ENCODE measurements at regions not wholly inside any gene's neighbourhood (a gene's known extent, or its start where the extent isn't known, plus 50 kb on each side); places are given as distances from the start of the nearest gene placed in this dataset.

DNA sequence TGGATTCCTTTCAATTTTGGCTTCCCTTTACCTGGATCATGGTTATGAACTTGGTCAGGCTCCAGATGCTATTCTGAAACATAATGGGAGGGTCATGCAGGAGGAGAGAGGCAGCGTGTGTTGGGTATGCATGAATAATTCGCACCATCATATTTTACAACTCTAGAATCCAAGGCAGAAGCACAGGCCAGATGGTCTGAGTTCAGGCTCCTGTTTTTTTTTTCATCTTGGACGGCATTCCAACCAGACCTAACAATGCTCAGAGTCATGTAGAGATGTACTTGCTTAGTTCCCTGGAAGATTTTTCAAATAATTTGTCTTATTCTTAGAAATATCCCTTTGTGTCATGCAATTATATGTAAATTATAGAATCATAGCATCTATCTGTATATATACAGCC, 393.5 kb downstream of the JRKL start:
- H2AK5ac ChIP-seq (ENCODE audit: low read length) = no peak overlapping the region
- H3K36me3 ChIP-seq (ENCODE audit: control insufficient read depth, insufficient read depth, low read length) = no peaks in the 10 kb centered on the region
- H3K18ac ChIP-seq (ENCODE audit: low read length) = no peak overlapping the region
- DNase-seq = no peak
- no peak overlapping the region for H3K4me2 ChIP-seq (ENCODE audit: low read length)
- no peak overlapping the region for H3K27ac ChIP-seq (ENCODE audit: low read depth, low read length)
- H3K4ac ChIP-seq (ENCODE audit: low read depth, low read length) = no peak overlapping the region
- no CpG with 5 or more reads among the region's 3 CpGs for WGBS (ENCODE audit: extremely low coverage, insufficient coverage, low lambda C conversion rate)
- H3K79me1 ChIP-seq (ENCODE audit: low read length) = no peaks in the 10 kb centered on the region
- H3K56ac ChIP-seq (ENCODE audit: low read length) = no peak overlapping the region
- no peak overlapping the region for H2BK5ac ChIP-seq (ENCODE audit: low read length)
- H4K5ac ChIP-seq (ENCODE audit: low read length) = no peak overlapping the region
- H3K9ac ChIP-seq (ENCODE audit: low read length) = no peak overlapping the region
- H4K8ac ChIP-seq (ENCODE audit: low read depth, low read length) = no peak overlapping the region
- no peak overlapping the region for H3K4me3 ChIP-seq (ENCODE audit: low read length)
- no peak overlapping the region for H3K23ac ChIP-seq (ENCODE audit: low read length)
- no peaks in the 10 kb centered on the region for H3K27me3 ChIP-seq (ENCODE audit: insufficient read depth, low read length, poor library complexity)
- no peaks in the 10 kb centered on the region for H3K4me1 ChIP-seq (ENCODE audit: control insufficient read depth, low read depth, low read length)
- H3K79me2 ChIP-seq (ENCODE audit: control insufficient read depth, insufficient read depth, low read length) = no peaks in the 10 kb centered on the region
- no peak overlapping the region for H2BK120ac ChIP-seq (ENCODE audit: low read depth, low read length)
- no peak overlapping the region for H2BK15ac ChIP-seq (replicated peaks; ENCODE audit: low read depth)

DNA sequence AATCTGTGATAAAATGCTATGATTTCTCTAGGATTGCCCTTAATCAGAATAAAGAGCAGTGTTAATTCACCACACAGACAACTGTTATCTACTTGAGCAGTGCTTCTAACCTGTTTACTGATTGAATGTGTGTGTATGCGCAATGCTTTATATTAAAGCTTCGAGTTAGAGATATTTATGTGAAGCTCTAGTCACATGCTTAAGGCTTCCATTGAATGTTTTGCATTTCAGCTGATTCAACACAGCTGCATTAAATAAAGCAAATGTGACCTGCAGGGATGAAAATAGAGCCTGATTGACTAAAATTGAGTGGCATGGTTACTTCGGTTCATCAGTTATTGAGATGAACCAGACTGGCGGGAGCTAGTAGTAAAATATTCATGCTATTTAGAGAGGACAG, 395.3 kb downstream of the JRKL start:
- Histone ChIP-seq H3K56ac (ENCODE audit: low read length) (no peak overlapping the region), H4K5ac (ENCODE audit: low read length) (no peak overlapping the region), H3K27ac (ENCODE audit: low read depth, low read length) (no peak overlapping the region), H2BK15ac (replicated peaks; ENCODE audit: low read depth) (no peak overlapping the region), H2AK5ac (ENCODE audit: low read length) (no peak overlapping the region), H2BK120ac (ENCODE audit: low read depth, low read length) (no peak overlapping the region), H4K8ac (ENCODE audit: low read depth, low read length) (no peak overlapping the region), H3K79me2 (ENCODE audit: control insufficient read depth, insufficient read depth, low read length) (no peaks in the 10 kb centered on the region), H3K79me1 (ENCODE audit: low read length) (no peaks in the 10 kb centered on the region), H3K23ac (ENCODE audit: low read length) (no peak overlapping the region), H2BK5ac (ENCODE audit: low read length) (no peak overlapping the region), H3K4me3 (ENCODE audit: low read length) (no peak overlapping the region), H3K18ac (ENCODE audit: low read length) (no peak overlapping the region), H3K4ac (ENCODE audit: low read depth, low read length) (no peak overlapping the region), H3K36me3 (ENCODE audit: control insufficient read depth, insufficient read depth, low read length) (no peaks in the 10 kb centered on the region), H3K9ac (ENCODE audit: low read length) (no peak overlapping the region), H3K27me3 (ENCODE audit: insufficient read depth, low read length, poor library complexity) (no peaks in the 10 kb centered on the region), H3K4me2 (ENCODE audit: low read length) (no peak overlapping the region), H3K4me1 (ENCODE audit: control insufficient read depth, low read depth, low read length) (no peaks in the 10 kb centered on the region)
- WGBS (ENCODE audit: extremely low coverage, insufficient coverage, low lambda C conversion rate) = no CpG with 5 or more reads among the region's 4 CpGs
- DNase-seq = no peak

DNA sequence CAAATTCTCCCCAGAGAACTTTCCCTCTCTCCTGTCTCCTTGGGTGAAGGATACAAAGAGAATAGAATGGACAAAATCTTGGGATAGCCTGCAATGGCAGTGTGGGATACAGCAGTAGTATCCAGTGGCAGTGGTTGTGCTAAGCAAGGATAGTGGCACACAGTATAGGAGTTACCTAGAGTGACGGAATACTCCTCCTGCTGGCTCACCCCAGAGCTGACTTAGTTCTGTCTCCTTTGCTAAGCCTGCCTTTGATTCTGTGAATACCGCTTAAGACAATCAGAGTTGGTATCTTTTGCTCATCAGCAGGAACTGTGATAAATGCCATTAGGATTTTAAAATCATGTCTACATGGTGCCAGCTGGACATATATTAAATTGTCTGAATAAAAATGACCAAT, 404.3 kb downstream of the JRKL start:
- Histone ChIP-seq H3K27ac (ENCODE audit: low read depth, low read length) (no peak overlapping the region), H3K79me1 (ENCODE audit: low read length) (no peaks in the 10 kb centered on the region), H3K18ac (ENCODE audit: low read length) (no peak overlapping the region), H4K8ac (ENCODE audit: low read depth, low read length) (no peak overlapping the region), H3K36me3 (ENCODE audit: control insufficient read depth, insufficient read depth, low read length) (no peaks in the 10 kb centered on the region), H2AK5ac (ENCODE audit: low read length) (no peak overlapping the region), H3K27me3 (ENCODE audit: insufficient read depth, low read length, poor library complexity) (no peaks in the 10 kb centered on the region), H3K9ac (ENCODE audit: low read length) (no peak overlapping the region), H2BK15ac (replicated peaks; ENCODE audit: low read depth) (no peak overlapping the region), H2BK120ac (ENCODE audit: low read depth, low read length) (no peak overlapping the region), H3K4me2 (ENCODE audit: low read length) (no peak overlapping the region), H3K23ac (ENCODE audit: low read length) (no peak overlapping the region), H2BK5ac (ENCODE audit: low read length) (no peak overlapping the region), H3K56ac (ENCODE audit: low read length) (no peak overlapping the region), H4K5ac (ENCODE audit: low read length) (no peak overlapping the region), H3K4me1 (ENCODE audit: control insufficient read depth, low read depth, low read length) (no peaks in the 10 kb centered on the region), H3K79me2 (ENCODE audit: control insufficient read depth, insufficient read depth, low read length) (no peaks in the 10 kb centered on the region), H3K4ac (ENCODE audit: low read depth, low read length) (no peak overlapping the region), H3K4me3 (ENCODE audit: low read length) (no peak overlapping the region)
- peak; percentile 52 for DNase-seq
- WGBS (ENCODE audit: extremely low coverage, insufficient coverage, low lambda C conversion rate) = no CpG with 5 or more reads among the region's 2 CpGs

DNA sequence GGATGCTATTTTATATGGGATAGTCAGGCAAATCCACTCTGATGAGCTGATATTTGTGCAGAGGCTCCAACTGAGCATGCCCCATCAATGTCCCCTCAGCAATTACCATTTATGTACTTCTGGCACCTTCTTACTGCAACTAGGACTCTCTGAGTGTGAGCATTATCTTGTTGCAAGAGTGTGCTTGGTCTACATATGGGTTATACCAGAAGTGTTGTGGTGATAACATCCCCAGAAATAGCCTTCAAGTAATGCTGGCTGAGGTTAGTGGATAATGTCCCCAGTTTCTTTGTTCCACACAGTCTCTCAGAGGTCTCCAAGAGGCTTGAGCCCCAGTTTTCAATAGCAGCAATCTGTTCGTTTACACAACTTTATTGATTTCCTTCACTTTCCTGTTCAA, 408.6 kb downstream of the JRKL start:
- Histone ChIP-seq H2BK15ac (replicated peaks; ENCODE audit: low read depth) (no peak overlapping the region), H3K27me3 (ENCODE audit: insufficient read depth, low read length, poor library complexity) (no peaks in the 10 kb centered on the region), H3K27ac (ENCODE audit: low read depth, low read length) (no peak overlapping the region), H2BK120ac (ENCODE audit: low read depth, low read length) (no peak overlapping the region), H3K79me1 (ENCODE audit: low read length) (no peaks in the 10 kb centered on the region), H3K4me3 (ENCODE audit: low read length) (no peak overlapping the region), H3K4ac (ENCODE audit: low read depth, low read length) (no peak overlapping the region), H3K23ac (ENCODE audit: low read length) (no peak overlapping the region), H3K4me2 (ENCODE audit: low read length) (no peak overlapping the region), H2BK5ac (ENCODE audit: low read length) (no peak overlapping the region), H3K18ac (ENCODE audit: low read length) (no peak overlapping the region), H2AK5ac (ENCODE audit: low read length) (no peak overlapping the region), H3K36me3 (ENCODE audit: control insufficient read depth, insufficient read depth, low read length) (no peaks in the 10 kb centered on the region), H3K9ac (ENCODE audit: low read length) (no peak overlapping the region), H3K56ac (ENCODE audit: low read length) (no peak overlapping the region), H4K5ac (ENCODE audit: low read length) (no peak overlapping the region), H3K79me2 (ENCODE audit: control insufficient read depth, insufficient read depth, low read length) (no peaks in the 10 kb centered on the region), H4K8ac (ENCODE audit: low read depth, low read length) (no peak overlapping the region), H3K4me1 (ENCODE audit: control insufficient read depth, low read depth, low read length) (no peaks in the 10 kb centered on the region)
- no CpG with 5 or more reads among the region's 1 CpG for WGBS (ENCODE audit: extremely low coverage, insufficient coverage, low lambda C conversion rate)
- no peak for DNase-seq

DNA sequence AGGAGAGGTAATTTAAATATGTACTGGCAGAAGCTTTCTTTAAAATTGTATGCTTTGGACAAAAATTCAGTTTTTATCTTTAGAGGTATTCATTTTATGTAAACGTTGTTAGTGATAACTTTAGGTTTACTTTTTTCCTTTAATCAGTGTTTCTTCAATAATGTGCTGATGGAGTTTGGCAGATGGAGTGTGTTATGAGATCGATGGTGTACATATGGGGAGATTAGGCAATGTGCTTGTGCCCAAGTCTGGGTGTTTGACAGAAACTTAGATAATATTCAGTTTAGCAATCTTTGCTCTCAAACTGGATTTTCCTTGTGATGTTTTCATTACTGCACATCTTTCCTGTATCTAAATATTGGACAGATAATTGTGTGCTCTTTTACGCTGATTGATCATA, 425.4 kb downstream of the JRKL start:
- Histone ChIP-seq H3K27me3 (ENCODE audit: insufficient read depth, low read length, poor library complexity) (no peaks in the 10 kb centered on the region), H3K36me3 (ENCODE audit: control insufficient read depth, insufficient read depth, low read length) (no peaks in the 10 kb centered on the region), H3K4me3 (ENCODE audit: low read length) (no peak overlapping the region), H4K5ac (ENCODE audit: low read length) (no peak overlapping the region), H2BK120ac (ENCODE audit: low read depth, low read length) (no peak overlapping the region), H3K4me2 (ENCODE audit: low read length) (no peak overlapping the region), H2BK5ac (ENCODE audit: low read length) (no peak overlapping the region), H4K8ac (ENCODE audit: low read depth, low read length) (no peak overlapping the region), H3K79me1 (ENCODE audit: low read length) (no peaks in the 10 kb centered on the region), H2BK15ac (replicated peaks; ENCODE audit: low read depth) (no peak overlapping the region), H3K79me2 (ENCODE audit: control insufficient read depth, insufficient read depth, low read length) (no peaks in the 10 kb centered on the region), H3K56ac (ENCODE audit: low read length) (no peak overlapping the region), H3K23ac (ENCODE audit: low read length) (no peak overlapping the region), H3K27ac (ENCODE audit: low read depth, low read length) (no peak overlapping the region), H2AK5ac (ENCODE audit: low read length) (no peak overlapping the region), H3K4me1 (ENCODE audit: control insufficient read depth, low read depth, low read length) (no peaks in the 10 kb centered on the region), H3K9ac (ENCODE audit: low read length) (no peak overlapping the region), H3K4ac (ENCODE audit: low read depth, low read length) (no peak overlapping the region), H3K18ac (ENCODE audit: low read length) (no peak overlapping the region)
- no CpG with 5 or more reads among the region's 3 CpGs for WGBS (ENCODE audit: extremely low coverage, insufficient coverage, low lambda C conversion rate)
- no peak for DNase-seq

DNA sequence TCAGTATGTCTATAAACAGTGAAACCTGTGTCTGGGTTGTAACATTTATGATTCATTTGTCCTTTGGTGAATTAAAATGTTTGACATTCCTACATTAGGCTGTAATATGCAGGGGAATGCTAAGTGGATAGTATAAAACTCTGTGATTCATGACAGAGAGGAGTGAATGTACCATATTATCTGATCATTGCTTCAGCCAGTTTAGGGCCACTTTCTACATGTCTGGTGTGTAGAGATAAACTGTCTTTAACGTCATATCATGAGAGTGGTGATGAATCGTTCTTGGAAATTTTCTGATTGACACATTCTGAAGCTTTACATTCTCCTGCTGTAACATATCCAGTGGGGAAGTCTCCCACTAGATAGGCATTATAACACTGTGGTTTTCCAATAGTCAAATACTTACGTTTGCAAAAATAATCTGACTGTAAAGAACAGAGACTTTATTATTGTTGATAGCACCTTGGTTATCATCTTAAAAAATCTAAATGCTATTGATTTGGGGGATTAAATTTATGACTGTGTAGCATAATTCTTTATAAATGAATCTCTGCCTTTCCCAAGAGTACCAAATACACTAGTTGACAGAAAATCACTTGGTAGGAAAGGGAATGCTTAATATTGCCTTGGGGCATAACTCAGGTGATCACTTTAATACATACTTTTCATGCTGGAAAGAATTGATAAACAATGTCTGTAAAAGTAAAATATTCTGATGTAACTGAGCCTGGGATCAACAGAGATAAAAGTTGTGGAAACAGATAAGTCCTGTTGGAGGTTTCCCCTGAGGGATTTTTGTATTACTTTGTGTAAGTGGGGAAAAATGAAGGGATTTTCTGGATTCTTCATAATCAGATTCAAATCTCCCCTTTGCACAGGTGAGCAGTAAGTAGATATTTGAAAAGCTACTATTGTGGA, 427.9 kb downstream of the JRKL start:
- Histone ChIP-seq H3K4me3 (ENCODE audit: low read length) (no peak overlapping the region), H3K4me2 (ENCODE audit: low read length) (no peak overlapping the region), H3K27ac (ENCODE audit: low read depth, low read length) (no peak overlapping the region), H3K4me1 (ENCODE audit: control insufficient read depth, low read depth, low read length) (no peaks in the 10 kb centered on the region), H3K79me1 (ENCODE audit: low read length) (no peaks in the 10 kb centered on the region), H2AK5ac (ENCODE audit: low read length) (no peak overlapping the region), H2BK120ac (ENCODE audit: low read depth, low read length) (no peak overlapping the region), H3K4ac (ENCODE audit: low read depth, low read length) (no peak overlapping the region), H3K18ac (ENCODE audit: low read length) (no peak overlapping the region), H2BK15ac (replicated peaks; ENCODE audit: low read depth) (no peak overlapping the region), H3K79me2 (ENCODE audit: control insufficient read depth, insufficient read depth, low read length) (no peaks in the 10 kb centered on the region), H2BK5ac (ENCODE audit: low read length) (no peak overlapping the region), H4K5ac (ENCODE audit: low read length) (no peak overlapping the region), H3K23ac (ENCODE audit: low read length) (no peak overlapping the region), H3K56ac (ENCODE audit: low read length) (no peak overlapping the region), H3K9ac (ENCODE audit: low read length) (no peak overlapping the region), H3K36me3 (ENCODE audit: control insufficient read depth, insufficient read depth, low read length) (no peaks in the 10 kb centered on the region), H3K27me3 (ENCODE audit: insufficient read depth, low read length, poor library complexity) (no peaks in the 10 kb centered on the region), H4K8ac (ENCODE audit: low read depth, low read length) (no peak overlapping the region)
- no peak for DNase-seq
- WGBS (ENCODE audit: extremely low coverage, insufficient coverage, low lambda C conversion rate) = no CpG with 5 or more reads among the region's 3 CpGs

Data from mesendoderm (in vitro differentiated cells).